Mesenchymal stem cell (in vitro differentiated cells and primary cell): ENCODE measurements at regions not wholly inside any gene's neighbourhood (a gene's known extent, or its start where the extent isn't known, plus 50 kb on each side); places are given as distances from the start of the nearest gene placed in this dataset.

Experiments
- DNase-seq: peaks from one replicate; pipeline ENCODE4 v3.0.0-alpha.2; 2013
- H2AFZ ChIP-seq: one replicate; pipeline ENCODE4 v1.6.1; 2013; ENCODE audit warnings: low read depth, mild to moderate bottlenecking, control low read depth, inconsistent platforms, low read length, moderate library complexity
- H2AK5ac ChIP-seq: 2 replicates; pipeline ENCODE4 v1.6.1; 2013; ENCODE audit warnings: low read length, moderate library complexity, mild to moderate bottlenecking, inconsistent platforms; ENCODE audit not compliant: severe bottlenecking
- H2BK120ac ChIP-seq: one replicate; pipeline ENCODE4 v1.6.1; 2013; ENCODE audit warnings: low read depth, mild to moderate bottlenecking, inconsistent platforms, low read length, moderate library complexity
- H2BK12ac ChIP-seq, 2 experiments: one replicate each; pipeline ENCODE4 v1.6.1; 2013; ENCODE audit warnings: inconsistent platforms in 2 of 2, low read length in 2 of 2, mild to moderate bottlenecking in 2 of 2, moderate library complexity in 2 of 2, control low read depth in 1 of 2
- H2BK15ac ChIP-seq: one replicate; pipeline ENCODE4 v1.6.1; 2013; ENCODE audit warnings: mild to moderate bottlenecking, low read depth, inconsistent platforms; ENCODE audit not compliant: poor library complexity, severe bottlenecking
- H2BK5ac ChIP-seq: 2 replicates; pipeline ENCODE4 v1.6.1; 2013; ENCODE audit warnings: low read depth, mild to moderate bottlenecking, low read length, control low read depth, inconsistent platforms; ENCODE audit not compliant: poor library complexity, severe bottlenecking
- H3K14ac ChIP-seq, 2 experiments: one replicate each; pipeline ENCODE4 v1.6.1; 2013; ENCODE audit warnings: inconsistent platforms in 2 of 2, low read length in 2 of 2, control low read depth in 1 of 2, mild to moderate bottlenecking in 1 of 2, moderate library complexity in 1 of 2
- H3K18ac ChIP-seq, 2 experiments: one replicate each; pipeline ENCODE4 v1.6.1; 2013; ENCODE audit warnings: inconsistent platforms in 2 of 2, low read length in 2 of 2, control low read depth in 1 of 2, low read depth in 1 of 2, mild to moderate bottlenecking in 1 of 2
- H3K23ac ChIP-seq, 2 experiments: one replicate each; pipeline ENCODE4 v1.6.1; 2013; ENCODE audit warnings: inconsistent platforms in 2 of 2, low read length in 2 of 2, mild to moderate bottlenecking in 2 of 2, moderate library complexity in 2 of 2, control low read depth in 1 of 2
- H3K27ac ChIP-seq: 2 replicates; pipeline ENCODE4 v1.5.1; 2013; ENCODE audit warnings: mild to moderate bottlenecking, moderate library complexity, low read length, control low read depth, inconsistent platforms; ENCODE audit not compliant: poor library complexity, severe bottlenecking
- H3K27me3 ChIP-seq, 2 experiments: 2 replicates each; pipeline versions ENCODE4 v1.6.1 to v1.7.0; 2013; ENCODE audit warnings: low read length in 2 of 2, mild to moderate bottlenecking in 2 of 2, moderate library complexity in 2 of 2, control low read depth in 1 of 2, inconsistent platforms in 1 of 2; ENCODE audit not compliant: control insufficient read depth in 1 of 2, insufficient read depth in 1 of 2
- H3K36me3 ChIP-seq, 2 experiments: 2 replicates each; pipeline versions ENCODE4 v1.6.1 to v1.7.0; 2013; ENCODE audit warnings: low read length in 2 of 2, control low read depth in 1 of 2, inconsistent platforms in 1 of 2, low read depth in 1 of 2, mild to moderate bottlenecking in 1 of 2; ENCODE audit not compliant: insufficient read depth in 2 of 2, control insufficient read depth in 1 of 2
- H3K4ac ChIP-seq, 2 experiments: one replicate each; pipeline ENCODE4 v1.6.1; 2013; ENCODE audit warnings: inconsistent platforms in 2 of 2, low read length in 2 of 2, mild to moderate bottlenecking in 2 of 2, moderate library complexity in 2 of 2, control low read depth in 1 of 2, low read depth in 1 of 2
- H3K4me1 ChIP-seq: 2 replicates; pipeline ENCODE4 v1.6.1; 2013; ENCODE audit warnings: low read depth, low read length, control low read depth; ENCODE audit not compliant: control insufficient read depth, insufficient read depth
- H3K4me2 ChIP-seq: 2 replicates; pipeline ENCODE4 v1.6.1; 2013; ENCODE audit warnings: low read length, mild to moderate bottlenecking, inconsistent platforms; ENCODE audit not compliant: poor library complexity, severe bottlenecking
- H3K4me3 ChIP-seq, 2 experiments: 2 replicates each; pipeline versions ENCODE4 v1.5.1 to v1.7.0; 2013; ENCODE audit warnings: low read length in 2 of 2, mild to moderate bottlenecking in 2 of 2, control low read depth in 1 of 2, low read depth in 1 of 2; ENCODE audit not compliant: insufficient read depth in 1 of 2
- H3K79me1 ChIP-seq: replicated peaks from 2 replicates; pipeline ENCODE4 v1.6.1; 2013; ENCODE audit warnings: mild to moderate bottlenecking, control low read depth, low read length, inconsistent platforms; ENCODE audit not compliant: poor library complexity, severe bottlenecking
- H3K9ac ChIP-seq: 2 replicates; pipeline ENCODE4 v1.7.0; 2013; ENCODE audit warnings: mild to moderate bottlenecking, low read length, moderate library complexity
- H3K9me3 ChIP-seq: 2 replicates; pipeline ENCODE4 v1.7.0; 2013; ENCODE audit warnings: mild to moderate bottlenecking, low read length; ENCODE audit not compliant: control insufficient read depth
- H4K8ac ChIP-seq: one replicate; pipeline ENCODE4 v1.6.1; 2013; ENCODE audit warnings: inconsistent platforms, mild to moderate bottlenecking, low read length, moderate library complexity
- H4K91ac ChIP-seq: one replicate; pipeline ENCODE4 v1.6.1; 2013; ENCODE audit warnings: mild to moderate bottlenecking, low read length, inconsistent platforms
- WGBS: methylation state at CpG from one replicate; pipeline ENCODE4 v1.1.7; 2013; ENCODE audit warnings: mixed read lengths; 5-methylcytosine and 5-hydroxymethylcytosine counted together

GRCh38 chr21:41605934-41606285 is 98.0 kb upstream of the TMPRSS2 start:
- H2BK15ac ChIP-seq = no peak overlapping the region
- H2BK120ac ChIP-seq = no peak overlapping the region
- no peak overlapping the region for H3K4ac ChIP-seq
- no peak overlapping the region for H3K4me3 ChIP-seq
- no peak overlapping the region for H3K4me2 ChIP-seq
- 91% methylated on average over 10 of the region's 10 CpGs for WGBS
- no peak overlapping the region for H4K91ac ChIP-seq
- H3K9me3 ChIP-seq = no peaks in the 10 kb centered on the region
- no peak overlapping the region for H3K27ac ChIP-seq
- H3K9ac ChIP-seq = no peak overlapping the region
- H3K14ac ChIP-seq = no peak overlapping the region
- no peak overlapping the region for H2BK5ac ChIP-seq
- H2BK12ac ChIP-seq = no peak overlapping the region
- no peak overlapping the region for H3K23ac ChIP-seq
- H3K27me3 ChIP-seq = peaks cover 8 to 52% of the 10 kb centered on the region in 2 experiments
- no peaks in the 10 kb centered on the region for H3K36me3 ChIP-seq
- no peak overlapping the region for H3K18ac ChIP-seq
- no peak overlapping the region for H4K8ac ChIP-seq
- no peak overlapping the region for H2AFZ ChIP-seq
- no peak overlapping the region for H2AK5ac ChIP-seq
- no peaks in the 10 kb centered on the region for H3K79me1 ChIP-seq
- no peak for DNase-seq
- H3K4me1 ChIP-seq = peaks cover 2% of the 10 kb centered on the region

GRCh38 chr21:41605178-41605933 is 97.4 kb upstream of the TMPRSS2 start:
- no peak overlapping the region for H3K14ac ChIP-seq
- H2BK12ac ChIP-seq = no peak overlapping the region
- H3K4ac ChIP-seq = no peak overlapping the region
- no peak overlapping the region for H4K8ac ChIP-seq
- no peaks in the 10 kb centered on the region for H3K36me3 ChIP-seq
- no peak overlapping the region for H2AFZ ChIP-seq
- no peak overlapping the region for H3K4me2 ChIP-seq
- no peak overlapping the region for H3K9ac ChIP-seq
- H3K23ac ChIP-seq = no peak overlapping the region
- 88% methylated on average over 18 of the region's 20 CpGs for WGBS
- no peak for DNase-seq
- H3K27me3 ChIP-seq = peaks cover 7 to 57% of the 10 kb centered on the region in 2 experiments
- H2BK120ac ChIP-seq = no peak overlapping the region
- H3K4me3 ChIP-seq = no peak overlapping the region
- H3K9me3 ChIP-seq = no peaks in the 10 kb centered on the region
- no peaks in the 10 kb centered on the region for H3K79me1 ChIP-seq
- H2BK5ac ChIP-seq = no peak overlapping the region
- no peak overlapping the region for H3K18ac ChIP-seq
- no peak overlapping the region for H4K91ac ChIP-seq
- H3K4me1 ChIP-seq = peaks cover 2% of the 10 kb centered on the region
- H2AK5ac ChIP-seq = no peak overlapping the region
- no peak overlapping the region for H3K27ac ChIP-seq
- no peak overlapping the region for H2BK15ac ChIP-seq

- no peak overlapping the region for H2BK5ac ChIP-seq
- no peak overlapping the region for H2BK120ac ChIP-seq
- peaks cover 2% of the 10 kb centered on the region for H3K4me1 ChIP-seq
- no peak overlapping the region for H3K9ac ChIP-seq
- H3K4me2 ChIP-seq = no peak overlapping the region
- H2BK15ac ChIP-seq = no peak overlapping the region
- H3K4me3 ChIP-seq = no peak overlapping the region
- H3K18ac ChIP-seq = no peak overlapping the region
- H3K23ac ChIP-seq = no peak overlapping the region
- H3K9me3 ChIP-seq = no peaks in the 10 kb centered on the region
- no peak overlapping the region for H2BK12ac ChIP-seq
- no peak overlapping the region for H4K8ac ChIP-seq
- no peak overlapping the region for H3K27ac ChIP-seq
- 62% methylated on average over 12 of the region's 12 CpGs for WGBS
- no peak overlapping the region for H4K91ac ChIP-seq
- H2AFZ ChIP-seq = no peak overlapping the region
- DNase-seq = no peak
- H3K36me3 ChIP-seq = no peaks in the 10 kb centered on the region
- no peak overlapping the region for H3K14ac ChIP-seq
- no peak overlapping the region for H2AK5ac ChIP-seq
- peaks cover 3 to 57% of the 10 kb centered on the region in 2 experiments for H3K27me3 ChIP-seq
- no peaks in the 10 kb centered on the region for H3K79me1 ChIP-seq
- no peak overlapping the region for H3K4ac ChIP-seq
These were observed 96.7 kb upstream of the TMPRSS2 start for GRCh38 chr21:41604583-41605041.

GRCh38 chr21:41603476-41603875 is 95.5 kb upstream of the TMPRSS2 start:
- Histone ChIP-seq H3K9me3 (no peaks in the 10 kb centered on the region), H4K8ac (no peak overlapping the region), H3K4ac (no peak overlapping the region), H2AK5ac (no peak overlapping the region), H3K9ac (no peak overlapping the region), H3K14ac (no peak overlapping the region), H2BK5ac (no peak overlapping the region), H2AFZ (no peak overlapping the region), H3K4me3 (no peak overlapping the region), H2BK15ac (no peak overlapping the region), H2BK12ac (no peak overlapping the region), H2BK120ac (no peak overlapping the region), H3K23ac (no peak overlapping the region), H3K79me1 (no peaks in the 10 kb centered on the region), H3K27me3 (peaks cover 4 to 64% of the 10 kb centered on the region in 2 experiments), H4K91ac (no peak overlapping the region), H3K27ac (no peak overlapping the region), H3K18ac (no peak overlapping the region), H3K4me2 (no peak overlapping the region), H3K4me1 (peaks cover 2% of the 10 kb centered on the region), H3K36me3 (no peaks in the 10 kb centered on the region)
- DNase-seq = no peak
- WGBS = 81% methylated on average over 8 of the region's 8 CpGs
